ENCODE measurements at regions not wholly inside any gene's neighbourhood (a gene's known extent, or its start where the extent isn't known, plus 50 kb on each side); places are given as distances from the start of the nearest gene placed in this dataset.

DNA sequence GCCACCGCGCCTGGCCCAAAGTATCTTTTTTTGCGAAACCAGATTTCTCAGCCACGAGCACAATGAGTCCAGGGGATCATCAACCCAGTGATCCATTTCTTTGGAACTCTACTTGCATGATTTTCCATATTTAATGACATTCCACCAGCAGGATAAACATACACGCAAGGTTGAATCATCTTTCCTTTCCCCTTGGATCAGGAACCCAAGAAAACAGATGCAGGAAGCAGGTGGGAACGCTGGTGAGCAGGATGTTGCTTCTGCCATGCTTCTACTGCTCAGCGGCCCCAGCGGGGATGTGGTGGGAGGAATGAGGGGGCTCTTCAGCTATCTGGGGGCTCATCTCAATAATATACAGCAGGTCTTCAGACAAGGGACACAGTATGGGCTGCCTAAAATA, 118.2 kb downstream of the SEC61B start:
- DNase-seq, result no peak
- H3K9me3 ChIP-seq, result no peaks in the 10 kb centered on the region
- no peak overlapping the region for H3K4me3 ChIP-seq
- 81 to 86% methylated on average over 8 of the region's 8 CpGs for WGBS, 2 donors
- H3K4me1 ChIP-seq, result no peaks in the 10 kb centered on the region
- no peak for ATAC-seq (ENCODE audit: low FRiP score in 2 of 2)
- TF ChIP-seq POLR2A (IDR thresholded peaks at IDR 0.05) (no peak), POLR2AphosphoS5 (IDR thresholded peaks at IDR 0.05) (no peak), EP300 (IDR thresholded peaks at IDR 0.05) (no peak)
- TF ChIP-seq, protein P1, sequence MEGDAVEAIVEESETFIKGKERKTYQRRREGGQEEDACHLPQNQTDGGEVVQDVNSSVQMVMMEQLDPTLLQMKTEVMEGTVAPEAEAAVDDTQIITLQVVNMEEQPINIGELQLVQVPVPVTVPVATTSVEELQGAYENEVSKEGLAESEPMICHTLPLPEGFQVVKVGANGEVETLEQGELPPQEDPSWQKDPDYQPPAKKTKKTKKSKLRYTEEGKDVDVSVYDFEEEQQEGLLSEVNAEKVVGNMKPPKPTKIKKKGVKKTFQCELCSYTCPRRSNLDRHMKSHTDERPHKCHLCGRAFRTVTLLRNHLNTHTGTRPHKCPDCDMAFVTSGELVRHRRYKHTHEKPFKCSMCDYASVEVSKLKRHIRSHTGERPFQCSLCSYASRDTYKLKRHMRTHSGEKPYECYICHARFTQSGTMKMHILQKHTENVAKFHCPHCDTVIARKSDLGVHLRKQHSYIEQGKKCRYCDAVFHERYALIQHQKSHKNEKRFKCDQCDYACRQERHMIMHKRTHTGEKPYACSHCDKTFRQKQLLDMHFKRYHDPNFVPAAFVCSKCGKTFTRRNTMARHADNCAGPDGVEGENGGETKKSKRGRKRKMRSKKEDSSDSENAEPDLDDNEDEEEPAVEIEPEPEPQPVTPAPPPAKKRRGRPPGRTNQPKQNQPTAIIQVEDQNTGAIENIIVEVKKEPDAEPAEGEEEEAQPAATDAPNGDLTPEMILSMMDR (IDR thresholded peaks at IDR 0.05), result no peak
- H3K27me3 ChIP-seq, result no peaks in the 10 kb centered on the region
- no peaks in the 10 kb centered on the region for H3K36me3 ChIP-seq
- H3K27ac ChIP-seq, result no peak overlapping the region

DNA sequence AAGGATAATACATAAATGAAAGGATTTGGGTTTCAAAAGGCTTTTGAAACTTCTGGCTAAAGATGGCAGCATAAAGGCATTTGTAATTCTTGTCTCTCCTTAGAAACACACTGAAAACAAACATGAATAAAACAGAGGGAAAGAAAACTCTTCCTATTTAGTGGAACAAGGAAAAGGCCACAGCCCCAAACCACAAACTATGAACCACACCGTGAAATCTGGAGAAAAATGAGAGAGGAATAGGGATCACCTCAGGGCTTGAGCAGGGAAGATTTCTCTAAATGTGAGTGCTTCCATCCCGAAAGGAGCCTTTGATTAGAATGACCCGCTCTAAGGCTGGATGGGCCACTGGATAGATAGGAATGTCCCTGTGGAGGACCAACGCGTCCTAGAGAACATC, 119.6 kb downstream of the SEC61B start:
- DNase-seq (no peak), ATAC-seq (ENCODE audit: low FRiP score in 2 of 2) (no peak)
- Histone ChIP-seq H3K36me3 (no peaks in the 10 kb centered on the region), H3K27me3 (no peaks in the 10 kb centered on the region), H3K4me3 (no peak overlapping the region), H3K4me1 (no peaks in the 10 kb centered on the region), H3K27ac (no peak overlapping the region), H3K9me3 (no peaks in the 10 kb centered on the region)
- TF ChIP-seq EP300 (IDR thresholded peaks at IDR 0.05), result no peak
- no peak for TF ChIP-seq POLR2A (IDR thresholded peaks at IDR 0.05)
- no peak for TF ChIP-seq POLR2AphosphoS5 (IDR thresholded peaks at IDR 0.05)
- TF ChIP-seq, protein P1 (IDR thresholded peaks at IDR 0.05), result no peak
- 89% methylated on average over 5 of the region's 5 CpGs for WGBS, 2 donors

DNA sequence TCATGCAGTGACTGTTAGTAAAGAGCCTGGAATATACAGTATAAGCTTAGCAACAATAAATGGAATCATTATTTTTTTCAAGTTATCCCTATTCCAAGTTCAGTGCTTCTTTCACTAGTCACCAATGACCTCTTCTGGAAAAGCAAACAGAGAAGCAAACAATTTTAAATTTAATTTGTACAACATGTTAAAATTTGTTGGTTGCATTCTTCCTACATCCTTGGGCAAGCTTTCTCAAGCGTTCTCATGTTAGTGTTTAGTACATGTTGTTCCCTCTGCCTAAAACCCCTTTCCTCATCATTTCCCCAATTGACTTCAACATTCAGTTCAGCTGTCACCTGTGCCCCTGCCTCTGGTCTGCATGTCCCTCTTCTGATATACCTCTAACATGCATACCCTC, 123.4 kb downstream of the SEC61B start:
- Histone ChIP-seq H3K9me3 (no peaks in the 10 kb centered on the region), H3K36me3 (no peaks in the 10 kb centered on the region), H3K4me1 (no peaks in the 10 kb centered on the region), H3K27me3 (no peaks in the 10 kb centered on the region), H3K27ac (no peak overlapping the region), H3K4me3 (no peak overlapping the region)
- WGBS, 2 donors, result 81% methylated on average over 1 of the region's 1 CpG
- no peak for ATAC-seq (ENCODE audit: low FRiP score in 2 of 2)
- DNase-seq, result no peak
- TF ChIP-seq POLR2A (IDR thresholded peaks at IDR 0.05) (no peak), EP300 (IDR thresholded peaks at IDR 0.05) (peak in 1 of 4 donors; percentile 50)

DNA sequence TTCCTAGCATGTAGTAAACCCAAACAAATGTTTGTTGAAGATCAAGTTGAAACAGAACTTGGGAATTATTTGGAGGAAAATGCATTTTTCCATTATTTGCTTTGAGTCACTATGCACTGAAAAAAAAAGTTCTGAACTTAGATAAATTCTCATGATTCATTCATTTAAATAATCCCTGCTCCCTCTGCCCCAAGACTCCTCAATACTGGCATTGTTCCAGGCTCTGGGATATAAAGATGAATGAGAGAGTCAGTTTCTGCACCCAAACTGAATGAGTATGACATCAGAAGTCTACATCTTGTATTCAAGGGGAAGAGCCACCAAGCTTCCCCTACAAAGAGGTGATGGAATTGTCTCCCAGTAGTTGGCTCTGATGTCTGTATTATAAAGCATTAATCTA, 123.9 kb downstream of the SEC61B start:
- DNase-seq, result no peak
- no peak for ATAC-seq (ENCODE audit: low FRiP score in 2 of 2)
- H3K4me3 ChIP-seq, result no peak overlapping the region
- no peaks in the 10 kb centered on the region for H3K4me1 ChIP-seq
- H3K27ac ChIP-seq, result no peak overlapping the region
- TF ChIP-seq, protein P1 (IDR thresholded peaks at IDR 0.05), result no peak
- H3K36me3 ChIP-seq, result no peaks in the 10 kb centered on the region
- H3K9me3 ChIP-seq, result no peaks in the 10 kb centered on the region
- no peaks in the 10 kb centered on the region for H3K27me3 ChIP-seq

DNA sequence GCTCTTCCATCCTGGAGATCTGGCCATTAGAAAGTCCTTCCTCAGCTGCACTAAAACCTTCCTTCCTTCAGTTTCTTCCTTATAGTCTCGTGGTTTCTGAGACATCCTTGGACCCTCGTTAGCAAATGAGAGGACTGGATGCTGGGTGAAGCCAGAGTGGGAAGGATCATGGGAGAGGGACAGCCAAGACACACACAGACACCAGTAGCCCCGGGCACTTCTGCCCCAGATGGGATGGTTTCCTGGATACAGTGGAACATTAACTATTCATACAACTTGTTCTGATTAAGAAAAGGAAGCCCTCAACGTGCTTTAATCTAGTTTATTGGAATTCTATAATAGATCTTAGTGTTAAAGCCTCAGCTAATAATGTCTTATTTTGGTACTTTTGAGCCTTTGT, 125.5 kb downstream of the SEC61B start:
- no peak overlapping the region for H3K27ac ChIP-seq
- H3K27me3 ChIP-seq, result no peaks in the 10 kb centered on the region
- no peaks in the 10 kb centered on the region for H3K36me3 ChIP-seq
- ATAC-seq (ENCODE audit: low FRiP score in 2 of 2), result no peak
- H3K9me3 ChIP-seq, result no peaks in the 10 kb centered on the region
- no peak for DNase-seq
- H3K4me3 ChIP-seq, result no peak overlapping the region
- H3K4me1 ChIP-seq, result peaks cover 0 to 2% (median 0%) of the 10 kb centered on the region in 4 donors
- 43 to 54% methylated on average over 4 of the region's 4 CpGs for WGBS, 2 donors
- no peak for TF ChIP-seq POLR2A (IDR thresholded peaks at IDR 0.05)
- TF ChIP-seq, protein P1 (IDR thresholded peaks at IDR 0.05), result no peak

Measured in upper lobe of left lung (tissue), 6 donors.